DOHH2 (cell line): ENCODE measurements at regions not wholly inside any gene's neighbourhood (a gene's known extent, or its start where the extent isn't known, plus 50 kb on each side); places are given as distances from the start of the nearest gene placed in this dataset.

Experiments used
- CTCF ChIP-seq: fragments of 200-600 bp; sonication (generic); IDR thresholded peaks from one replicate; pipeline ENCODE4 v1.5.1; 2014; ENCODE audit warnings: antibody characterized with exemption, mild to moderate bottlenecking, low read depth, low read length; ENCODE audit not compliant: poor library complexity, severe bottlenecking
- EZH2phosphoT487 ChIP-seq: fragments of 200-600 bp; sonication (generic); IDR thresholded peaks from 2 replicates; pipeline ENCODE4 v1.6.1; 2017; ENCODE audit warnings: borderline replicate concordance, mild to moderate bottlenecking, antibody characterized with exemption, low read length, moderate library complexity, mixed read lengths

DNA sequence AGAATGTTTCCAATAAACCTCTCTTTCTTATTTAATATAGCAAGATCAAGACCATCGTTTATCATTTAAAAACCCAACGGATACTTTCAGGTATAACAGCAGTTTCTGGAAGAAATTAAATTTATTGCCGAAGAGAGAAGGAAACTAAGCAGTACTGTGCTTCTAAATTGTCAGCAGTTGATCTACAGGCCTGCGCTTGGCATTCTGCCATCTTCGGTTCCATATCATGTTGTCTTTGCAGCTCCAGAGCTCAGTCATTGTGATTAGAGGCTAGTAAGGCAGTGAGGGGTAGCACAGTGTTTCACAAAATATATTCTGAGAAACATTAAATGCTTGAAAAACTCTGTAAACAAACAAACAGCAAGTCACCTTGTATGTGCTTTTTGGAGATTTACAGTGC lies 301.3 kb downstream of the REEP3 start:
- no peak for TF ChIP-seq CTCF
- no peak for TF ChIP-seq EZH2phosphoT487
